Fibroblast of lung (primary cell): ENCODE measurements at regions not wholly inside any gene's neighbourhood (a gene's known extent, or its start where the extent isn't known, plus 50 kb on each side); places are given as distances from the start of the nearest gene placed in this dataset.

Experiments
- DNase-seq, 2 donors: peaks; one replicate each; pipeline versions ENCODE4 v3.0.0 to v3.0.0-alpha.2; 2010; ENCODE audit warnings: low read depth in 2 of 2
- H2AFZ ChIP-seq: 2 replicates; pipeline ENCODE4 v1.5.1; 2012; ENCODE audit warnings: low read length, control low read depth, inconsistent platforms
- H3K27ac ChIP-seq: 2 replicates; pipeline ENCODE4 v1.5.1; 2011; ENCODE audit warnings: low read length, control low read depth; ENCODE audit not compliant: insufficient read depth
- H3K27me3 ChIP-seq: 2 replicates; pipeline ENCODE4 v1.5.1; 2011; ENCODE audit warnings: mild to moderate bottlenecking, low read length; ENCODE audit not compliant: control insufficient read depth, insufficient read depth
- H3K36me3 ChIP-seq: 2 replicates; pipeline ENCODE4 v1.5.1; 2011; ENCODE audit warnings: low read length; ENCODE audit not compliant: control insufficient read depth, insufficient read depth
- H3K4me1 ChIP-seq: 2 replicates; pipeline ENCODE4 v1.5.1; 2011; ENCODE audit warnings: low read length; ENCODE audit not compliant: control insufficient read depth, insufficient read depth; ENCODE audit errors: extremely low read depth
- H3K4me2 ChIP-seq: 2 replicates; pipeline ENCODE4 v1.5.1; 2011; ENCODE audit warnings: low read length, control low read depth; ENCODE audit not compliant: insufficient read depth; ENCODE audit errors: extremely low read depth
- H3K4me3 ChIP-seq, 4 experiments: fragments of 200-600 bp in 1 of 4; sonication (generic) in 1 of 4; replicated peaks in 1 of 4; 2 replicates each; pipeline ENCODE4 v1.5.1; 2011 to 2016; ENCODE audit warnings: low read length in 4 of 4, low read depth in 3 of 4, mild to moderate bottlenecking in 3 of 4, control low read depth in 2 of 4, inconsistent platforms in 1 of 4, mixed read lengths in 1 of 4; ENCODE audit not compliant: insufficient read depth in 1 of 4; ENCODE audit errors: control extremely low read depth in 1 of 4
- H3K79me2 ChIP-seq: 2 replicates; pipeline ENCODE4 v1.5.1; 2012; ENCODE audit warnings: mild to moderate bottlenecking, low read length, inconsistent platforms; ENCODE audit not compliant: control insufficient read depth, insufficient read depth
- H3K9ac ChIP-seq: 2 replicates; pipeline ENCODE4 v1.5.1; 2011; ENCODE audit warnings: mild to moderate bottlenecking, low read length, control low read depth; ENCODE audit not compliant: insufficient read depth
- H3K9me3 ChIP-seq: 2 replicates; pipeline ENCODE4 v1.5.1; 2012; ENCODE audit warnings: low read depth, low read length; ENCODE audit not compliant: control insufficient read depth, insufficient read depth
- H4K20me1 ChIP-seq: 2 replicates; pipeline ENCODE4 v1.5.1; 2011; ENCODE audit warnings: low read length; ENCODE audit not compliant: control insufficient read depth, insufficient read depth; ENCODE audit errors: extremely low read depth
- EZH2 ChIP-seq: IDR thresholded peaks from 2 replicates; pipeline ENCODE4 v1.5.1; 2012; ENCODE audit warnings: low read length, control low read depth, mild to moderate bottlenecking; ENCODE audit errors: missing control alignments
- TF ChIP-seq, protein P1 (sequence below), 2 donors: IDR thresholded peaks in 1 of 2; conservative IDR thresholded peaks in 1 of 2; 1 replicate in 1 of 2; 2 replicates in 1 of 2; pipeline ENCODE4 v1.5.1; 2011 to 2012; ENCODE audit warnings: low read length in 2 of 2, control low read depth in 1 of 2, inconsistent platforms in 1 of 2, low read depth in 1 of 2, mild to moderate bottlenecking in 1 of 2

GRCh38 chr6:4405621-4406212, 270.3 kb upstream of the ECI2 start:
- Histone ChIP-seq H2AFZ (no peak overlapping the region), H3K27me3 (no peaks in the 10 kb centered on the region), H3K36me3 (no peaks in the 10 kb centered on the region), H3K79me2 (no peaks in the 10 kb centered on the region), H3K4me1 (peaks cover 15% of the 10 kb centered on the region), H3K4me3 (no peak overlapping the region), H3K27ac (no peak overlapping the region), H3K4me2 (no peak overlapping the region), H3K9me3 (no peaks in the 10 kb centered on the region), H3K9ac (no peak overlapping the region), H4K20me1 (no peaks in the 10 kb centered on the region)
- TF ChIP-seq, protein P1, sequence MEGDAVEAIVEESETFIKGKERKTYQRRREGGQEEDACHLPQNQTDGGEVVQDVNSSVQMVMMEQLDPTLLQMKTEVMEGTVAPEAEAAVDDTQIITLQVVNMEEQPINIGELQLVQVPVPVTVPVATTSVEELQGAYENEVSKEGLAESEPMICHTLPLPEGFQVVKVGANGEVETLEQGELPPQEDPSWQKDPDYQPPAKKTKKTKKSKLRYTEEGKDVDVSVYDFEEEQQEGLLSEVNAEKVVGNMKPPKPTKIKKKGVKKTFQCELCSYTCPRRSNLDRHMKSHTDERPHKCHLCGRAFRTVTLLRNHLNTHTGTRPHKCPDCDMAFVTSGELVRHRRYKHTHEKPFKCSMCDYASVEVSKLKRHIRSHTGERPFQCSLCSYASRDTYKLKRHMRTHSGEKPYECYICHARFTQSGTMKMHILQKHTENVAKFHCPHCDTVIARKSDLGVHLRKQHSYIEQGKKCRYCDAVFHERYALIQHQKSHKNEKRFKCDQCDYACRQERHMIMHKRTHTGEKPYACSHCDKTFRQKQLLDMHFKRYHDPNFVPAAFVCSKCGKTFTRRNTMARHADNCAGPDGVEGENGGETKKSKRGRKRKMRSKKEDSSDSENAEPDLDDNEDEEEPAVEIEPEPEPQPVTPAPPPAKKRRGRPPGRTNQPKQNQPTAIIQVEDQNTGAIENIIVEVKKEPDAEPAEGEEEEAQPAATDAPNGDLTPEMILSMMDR (conservative IDR thresholded peaks at IDR 0.05 in 1 of 2, IDR thresholded peaks at IDR 0.05 in 1 of 2; ENCODE audit: low read depth in 1 of 2, low read length in 2 of 2) = no peak
- no peak for TF ChIP-seq EZH2
- peak in 1 of 2 donors; percentile 23 for DNase-seq

DNA sequence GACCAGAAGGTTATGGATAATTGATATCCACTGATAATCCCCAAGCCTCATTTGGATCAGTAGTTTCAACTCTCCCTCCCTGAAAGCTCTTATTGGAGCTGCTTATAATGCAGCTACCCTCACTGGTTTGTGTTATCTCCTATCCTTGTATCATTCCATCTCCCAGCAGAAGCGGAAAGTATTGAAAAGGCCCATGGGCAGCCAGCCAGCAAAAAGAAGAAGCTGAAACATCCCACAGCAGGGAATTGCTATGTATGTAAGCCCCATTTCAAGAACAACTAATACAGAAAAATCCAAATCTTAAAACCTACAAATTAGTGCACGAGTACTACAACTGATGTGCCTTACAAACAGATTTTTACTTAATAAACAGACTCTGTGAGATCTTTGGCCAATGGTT, 269.0 kb upstream of the ECI2 start:
- Histone ChIP-seq H2AFZ (no peak overlapping the region), H3K27me3 (no peaks in the 10 kb centered on the region), H3K36me3 (no peaks in the 10 kb centered on the region), H3K27ac (no peak overlapping the region), H3K4me2 (no peak overlapping the region), H3K4me1 (peaks cover 15% of the 10 kb centered on the region), H4K20me1 (no peaks in the 10 kb centered on the region), H3K9ac (no peak overlapping the region), H3K79me2 (no peaks in the 10 kb centered on the region), H3K9me3 (no peaks in the 10 kb centered on the region), H3K4me3 (no peak overlapping the region)
- TF ChIP-seq, protein P1 (conservative IDR thresholded peaks at IDR 0.05 in 1 of 2, IDR thresholded peaks at IDR 0.05 in 1 of 2; ENCODE audit: low read depth in 1 of 2, low read length in 2 of 2) = no peak
- TF ChIP-seq EZH2 = no peak
- DNase-seq = no peak

- Histone ChIP-seq H3K4me1 (peaks cover 15% of the 10 kb centered on the region), H3K4me3 (no peak overlapping the region), H2AFZ (no peak overlapping the region), H3K9ac (no peak overlapping the region), H3K36me3 (no peaks in the 10 kb centered on the region), H3K27me3 (no peaks in the 10 kb centered on the region), H3K9me3 (no peaks in the 10 kb centered on the region), H3K79me2 (no peaks in the 10 kb centered on the region), H3K27ac (no peak overlapping the region), H4K20me1 (no peaks in the 10 kb centered on the region), H3K4me2 (no peak overlapping the region)
- DNase-seq = peak in 1 of 2 donors; percentile 43
- TF ChIP-seq EZH2 = no peak
- TF ChIP-seq, protein P1 (conservative IDR thresholded peaks at IDR 0.05 in 1 of 2, IDR thresholded peaks at IDR 0.05 in 1 of 2; ENCODE audit: low read depth in 1 of 2, low read length in 2 of 2) = no peak
Measured at GRCh38 chr6:4403828-4404227, 268.5 kb upstream of the ECI2 start.
